GM23248 (cell line): ENCODE measurements at regions not wholly inside any gene's neighbourhood (a gene's known extent, or its start where the extent isn't known, plus 50 kb on each side); places are given as distances from the start of the nearest gene placed in this dataset.

ENCODE experiments used
- EZH2 ChIP-seq: fragments of 200-600 bp; sonication (generic); IDR thresholded peaks from 2 replicates; pipeline ENCODE4 v1.6.1; 2018; ENCODE audit warnings: antibody characterized with exemption, mild to moderate bottlenecking; ENCODE audit not compliant: insufficient read depth, poor library complexity, severe bottlenecking
- EZH2phosphoT487 ChIP-seq: fragments of 200-600 bp; sonication (generic); IDR thresholded peaks from 2 replicates; pipeline ENCODE4 v1.6.1; 2018; ENCODE audit warnings: antibody characterized with exemption, moderate library complexity, mild to moderate bottlenecking, low read depth; ENCODE audit not compliant: insufficient read depth

- TF ChIP-seq EZH2 (no peak), EZH2phosphoT487 (no peak)
Observed at GRCh38 chr2:35606394-35606793, 749.2 kb upstream of the CRIM1 start.
